PC-9 (cell line): ENCODE measurements at regions not wholly inside any gene's neighbourhood (a gene's known extent, or its start where the extent isn't known, plus 50 kb on each side); places are given as distances from the start of the nearest gene placed in this dataset.

Experiments used
- BruUV-seq: library from RNA; stranded (reverse); fragments of 400-500 nt; replicated peaks from 2 replicates; lab custom pipeline; 2021; lab: Mats Ljungman, UMichigan
- CTCF ChIA-PET: fragments of 300-600 bp; sonication (Branson Sonifier 250); formaldehyde crosslinking; loops from one replicate; lab custom pipeline; 2022; ENCODE audit warnings: antibody characterized with exemption; lab: Charles Lee
- POLR2A ChIA-PET: fragments of 300-600 bp; sonication (Branson Sonifier 250); formaldehyde crosslinking; loops from one replicate; lab custom pipeline; 2022; ENCODE audit warnings: antibody characterized with exemption; ENCODE audit not compliant: unreplicated experiment; lab: Charles Lee
- DNase-seq, 2 experiments: peaks; one replicate each; pipeline versions ENCODE4 v3.0.0 to v3.0.0-alpha.2; 2015 to 2022; ENCODE audit warnings: mixed read lengths in 1 of 2
- H2AFZ ChIP-seq: fragments of 200-600 bp; sonication (generic); 2 replicates; pipeline ENCODE4 v1.8.1; 2017; ENCODE audit warnings: antibody characterized with exemption
- H3F3A ChIP-seq: fragments of 200-600 bp; sonication (generic); 2 replicates; pipeline ENCODE4 v1.8.1; 2017; ENCODE audit warnings: antibody characterized with exemption, mild to moderate bottlenecking, low read depth; ENCODE audit not compliant: insufficient read depth
- H3K27ac ChIP-seq: fragments of 200-600 bp; sonication (generic); 2 replicates; pipeline ENCODE4 v1.6.1; 2016; ENCODE audit warnings: mixed run types
- H3K27me3 ChIP-seq: fragments of 200-600 bp; sonication (generic); 2 replicates; pipeline ENCODE4 v1.6.1; 2016; ENCODE audit warnings: low read depth, mixed run types; ENCODE audit not compliant: insufficient read depth
- H3K36me3 ChIP-seq: fragments of 200-600 bp; sonication (generic); 2 replicates; pipeline ENCODE4 v1.6.1; 2016; ENCODE audit warnings: low read depth, mixed run types
- H3K4me1 ChIP-seq: fragments of 200-600 bp; sonication (generic); replicated peaks from 2 replicates; pipeline ENCODE4 v1.6.1; 2016; ENCODE audit warnings: mixed run types; ENCODE audit not compliant: insufficient read depth
- H3K4me2 ChIP-seq: fragments of 200-600 bp; sonication (generic); 2 replicates; pipeline ENCODE4 v1.6.1; 2017; ENCODE audit warnings: mixed run types
- H3K4me3 ChIP-seq: fragments of 200-600 bp; sonication (generic); 2 replicates; pipeline ENCODE4 v1.6.1; 2016; ENCODE audit warnings: mixed run types
- H3K79me2 ChIP-seq: fragments of 200-600 bp; sonication (generic); 2 replicates; pipeline ENCODE4 v1.6.1; 2017; ENCODE audit warnings: low read depth, mixed run types
- H3K9me2 ChIP-seq: fragments of 200-600 bp; sonication (generic); 2 replicates; pipeline ENCODE4 v1.8.1; 2017; ENCODE audit warnings: mild to moderate bottlenecking; ENCODE audit not compliant: insufficient read depth
- H3K9me3 ChIP-seq: fragments of 200-600 bp; sonication (generic); 2 replicates; pipeline ENCODE4 v1.8.1; 2016; ENCODE audit warnings: low read depth; ENCODE audit not compliant: insufficient read depth
- H4K20me1 ChIP-seq: fragments of 200-600 bp; sonication (generic); 2 replicates; pipeline ENCODE4 v1.8.1; 2017; ENCODE audit not compliant: insufficient read depth
- CTCF ChIP-seq: fragments of 200-600 bp; sonication (generic); conservative IDR thresholded peaks from 2 replicates; pipeline ENCODE4 v1.6.1; 2017; ENCODE audit warnings: mixed run types, antibody characterized with exemption, mild to moderate bottlenecking, moderate library complexity
- EZH2 ChIP-seq: fragments of 200-600 bp; sonication (generic); IDR thresholded peaks from 2 replicates; pipeline ENCODE4 v1.8.0; 2017; ENCODE audit warnings: antibody characterized with exemption, low read depth
- intact Hi-C: fragments of 100-400 bp; cut with micrococcal nuclease; formaldehyde crosslinking; loops from one replicate; pipeline ENCODE4 v1.10.0; 2022; ENCODE audit not compliant: unreplicated experiment

DNA sequence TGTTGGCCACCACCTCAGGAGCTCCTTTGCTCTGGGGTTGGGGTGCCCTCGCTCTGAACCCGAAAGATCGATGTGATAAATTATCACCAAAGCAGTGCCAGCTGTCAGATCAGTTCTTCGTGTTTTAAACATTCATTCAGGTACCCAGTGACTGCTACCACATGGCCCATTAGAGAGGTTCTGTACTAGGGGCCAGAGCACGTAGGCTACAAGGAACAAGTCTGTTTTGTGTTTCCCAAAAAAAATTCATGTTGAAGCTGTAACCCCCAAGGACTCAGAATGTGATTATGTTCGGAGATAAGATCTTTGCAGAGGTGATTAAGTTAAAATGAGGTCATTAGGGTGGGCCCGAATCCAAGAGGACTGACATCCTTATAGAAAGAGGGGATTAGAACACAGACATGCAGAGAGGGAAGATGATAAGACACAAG lies 526.9 kb downstream of the NPHP4 start:
- Histone ChIP-seq H3K4me3 (no peak overlapping the region), H2AFZ (no peak overlapping the region), H3F3A (no peaks in the 10 kb centered on the region), H3K36me3 (no peaks in the 10 kb centered on the region), H3K9me2 (no peaks in the 10 kb centered on the region), H3K4me2 (no peak overlapping the region), H3K79me2 (no peaks in the 10 kb centered on the region), H3K27me3 (peaks cover 26% of the 10 kb centered on the region), H3K4me1 (no peaks in the 10 kb centered on the region), H4K20me1 (no peaks in the 10 kb centered on the region), H3K27ac (no peak overlapping the region), H3K9me3 (no peaks in the 10 kb centered on the region)
- ChIA-PET CTCF (no interaction called here), POLR2A (no interaction called here)
- no TSS peak for BruUV-seq
- intact Hi-C loops: no loop called here
- no peak for DNase-seq
- TF ChIP-seq EZH2: no peak
- no peak for TF ChIP-seq CTCF

DNA sequence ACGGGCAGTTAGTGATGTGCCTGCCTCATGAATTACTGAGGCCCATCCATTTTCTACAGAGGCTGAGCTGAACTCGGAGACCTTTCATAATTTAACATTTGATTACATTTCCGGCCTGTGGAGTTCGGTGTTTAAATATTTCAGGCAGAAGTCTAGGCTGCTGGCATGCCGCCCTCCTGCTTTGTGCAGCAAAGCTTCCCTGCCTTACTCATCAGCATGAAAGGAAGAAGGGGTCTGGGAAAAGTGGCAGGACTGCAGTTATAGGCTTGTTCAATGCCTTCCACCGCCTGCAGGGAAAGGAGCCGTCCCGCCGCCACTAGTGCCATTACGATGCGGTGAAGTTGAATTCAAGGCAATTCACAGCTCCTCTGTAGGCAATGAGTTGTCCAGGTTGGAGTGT lies 527.9 kb downstream of the NPHP4 start:
- POLR2A ChIA-PET: no interaction called here
- Histone ChIP-seq H3K9me2 (no peaks in the 10 kb centered on the region), H3K4me1 (no peaks in the 10 kb centered on the region), H3F3A (no peaks in the 10 kb centered on the region), H3K27ac (no peak overlapping the region), H2AFZ (no peak overlapping the region), H3K9me3 (no peaks in the 10 kb centered on the region), H3K4me3 (no peak overlapping the region), H3K36me3 (no peaks in the 10 kb centered on the region), H3K4me2 (no peak overlapping the region), H3K27me3 (peaks cover 25% of the 10 kb centered on the region), H4K20me1 (no peaks in the 10 kb centered on the region), H3K79me2 (no peaks in the 10 kb centered on the region)
- intact Hi-C loops: no loop called here
- no peak for DNase-seq
- no TSS peak for BruUV-seq
- CTCF ChIA-PET: no interaction called here
- TF ChIP-seq EZH2 (no peak), CTCF (no peak)

DNA sequence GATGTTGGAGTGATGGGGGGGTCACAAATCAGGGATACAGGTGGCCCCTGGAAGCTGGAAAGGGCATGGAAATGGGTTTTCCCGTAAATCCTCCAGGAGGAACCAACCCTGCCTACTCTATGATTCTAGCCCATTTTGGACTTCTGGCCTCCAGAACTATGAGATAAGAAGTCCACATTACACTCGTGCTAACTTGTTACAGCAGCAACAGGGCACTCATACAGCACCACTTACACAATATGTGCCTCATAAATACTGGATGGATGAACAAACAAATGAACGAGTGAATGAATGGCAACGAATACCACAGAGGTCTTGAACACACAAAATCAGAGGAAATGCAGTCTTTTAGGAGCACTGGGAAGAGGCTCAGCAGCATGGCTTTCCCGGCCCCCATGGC lies 531.3 kb downstream of the NPHP4 start:
- Histone ChIP-seq H3K79me2 (no peaks in the 10 kb centered on the region), H3K36me3 (no peaks in the 10 kb centered on the region), H3K9me2 (no peaks in the 10 kb centered on the region), H2AFZ (no peak overlapping the region), H3K27ac (no peak overlapping the region), H3F3A (no peaks in the 10 kb centered on the region), H3K4me1 (no peaks in the 10 kb centered on the region), H3K9me3 (no peaks in the 10 kb centered on the region), H3K4me2 (no peak overlapping the region), H3K4me3 (no peak overlapping the region), H3K27me3 (peaks cover 11% of the 10 kb centered on the region), H4K20me1 (no peaks in the 10 kb centered on the region)
- POLR2A ChIA-PET: no interaction called here
- intact Hi-C loops: no loop called here
- no peak for TF ChIP-seq CTCF
- no peak for TF ChIP-seq EZH2
- no TSS peak for BruUV-seq
- DNase-seq: no peak
- CTCF ChIA-PET: no interaction called here
